ENCODE measurements at regions not wholly inside any gene's neighbourhood (a gene's known extent, or its start where the extent isn't known, plus 50 kb on each side); places are given as distances from the start of the nearest gene placed in this dataset.
A peak's percentile ranks its signal among the peaks of the same experiment; 100 is the strongest.

GRCh38 chr14:89658977-89659670 lies 242.1 kb upstream of the FOXN3 start:
- no peak for DNase-seq

GRCh38 chr14:89657014-89657413 lies 240.0 kb upstream of the FOXN3 start:
- no peak for DNase-seq

- DNase-seq = no peak
Measured at GRCh38 chr14:89654998-89655397, 238.0 kb upstream of the FOXN3 start.

- no peak for DNase-seq
Measured at GRCh38 chr14:89652352-89652751, 235.3 kb upstream of the FOXN3 start.

- DNase-seq = no peak
Measured at GRCh38 chr14:89651805-89652204, 234.8 kb upstream of the FOXN3 start.

- DNase-seq = peak; percentile 24
Measured at GRCh38 chr14:89650077-89650978, 233.3 kb upstream of the FOXN3 start.

GRCh38 chr14:89649451-89650075 lies 232.5 kb upstream of the FOXN3 start:
- DNase-seq = no peak

- DNase-seq = no peak
Measured at GRCh38 chr14:89648924-89649323, 231.9 kb upstream of the FOXN3 start.

GRCh38 chr14:89648510-89648909 lies 231.5 kb upstream of the FOXN3 start:
- no peak for DNase-seq

- DNase-seq = no peak
Measured at GRCh38 chr14:89646971-89647370, 229.9 kb upstream of the FOXN3 start.

GRCh38 chr14:89644641-89645040 lies 227.6 kb upstream of the FOXN3 start:
- DNase-seq = no peak

GRCh38 chr14:89641495-89642175 lies 224.6 kb upstream of the FOXN3 start:
- peak; percentile 27 for DNase-seq

- DNase-seq = no peak
Measured at GRCh38 chr14:89640141-89640540, 223.1 kb upstream of the FOXN3 start.

- DNase-seq = no peak
Measured at GRCh38 chr14:89639687-89640086, 222.7 kb upstream of the FOXN3 start.

- DNase-seq = no peak
Measured at GRCh38 chr14:89638891-89639290, 221.9 kb upstream of the FOXN3 start.

- DNase-seq = no peak
Measured at GRCh38 chr14:89637581-89637980, 220.5 kb upstream of the FOXN3 start.

- DNase-seq = no peak
Measured at GRCh38 chr14:89635615-89636014, 218.6 kb upstream of the FOXN3 start.

GRCh38 chr14:89634037-89634436 lies 217.0 kb upstream of the FOXN3 start:
- DNase-seq = no peak

GRCh38 chr14:89630101-89630829 lies 213.2 kb upstream of the FOXN3 start:
- no peak for DNase-seq

GRCh38 chr14:89629383-89629782 lies 212.3 kb upstream of the FOXN3 start:
- no peak for DNase-seq

GRCh38 chr14:89628521-89628920 lies 211.5 kb upstream of the FOXN3 start:
- DNase-seq = no peak

GRCh38 chr14:89626233-89626806 lies 209.3 kb upstream of the FOXN3 start:
- peak; percentile 39 for DNase-seq

All from stimulated activated CD4-positive, alpha-beta T cell treated with anti-CD3 and anti-CD28 coated beads, Interleukin-15, amount 100 ng/mL, for 24 hours (primary cell).